ENCODE measurements at regions not wholly inside any gene's neighbourhood (a gene's known extent, or its start where the extent isn't known, plus 50 kb on each side); places are given as distances from the start of the nearest gene placed in this dataset.
"Not testable (repeated sequence)": the region's sequence is repeated elsewhere in the genome, so short reads cannot be mapped to it uniquely, and the experiment has no call there.

- Histone ChIP-seq H3K36me3 (no peaks in the 10 kb centered on the region), H3K4me2 (no peak overlapping the region), H3K4me1 (peaks cover 4% of the 10 kb centered on the region), H3K27ac (no peak overlapping the region), H3K9ac (no peak overlapping the region), H2AFZ (replicated peaks) (no peak overlapping the region), H3K4me3 (no peak overlapping the region), H4K20me1 (ENCODE audit: low read depth) (no peaks in the 10 kb centered on the region), H3K9me3 (ENCODE audit: low read depth) (no peaks in the 10 kb centered on the region), H3F3A (ENCODE audit: low read depth) (no peaks in the 10 kb centered on the region), H3K27me3 (no peaks in the 10 kb centered on the region), H3K79me2 (ENCODE audit: low read depth) (no peaks in the 10 kb centered on the region)
- H3K36me3 Mint-ChIP-seq = no peaks in the 10 kb centered on the region
- no peak for DNase-seq (ENCODE audit: low spot score)
- peaks cover 4% of the 10 kb centered on the region for H3K27me3 Mint-ChIP-seq (ENCODE audit: insufficient read depth, low read depth)
- no peak overlapping the region for H3K4me3 Mint-ChIP-seq
- H3K9me3 Mint-ChIP-seq = no peaks in the 10 kb centered on the region
- H3K4me1 Mint-ChIP-seq = no peaks in the 10 kb centered on the region
- H3K27ac Mint-ChIP-seq = no peak overlapping the region
- no peak for TF ChIP-seq EZH2phosphoT487 (IDR thresholded peaks at IDR 0.05)
Observed at GRCh38 chr7:9127901-9128300, 694.5 kb downstream of the NXPH1 start.

GRCh38 chr7:9148687-9149086, 715.3 kb downstream of the NXPH1 start:
- no peak overlapping the region for H2AFZ ChIP-seq (replicated peaks)
- H3K79me2 ChIP-seq (ENCODE audit: low read depth) = no peaks in the 10 kb centered on the region
- TF ChIP-seq EZH2phosphoT487 (IDR thresholded peaks at IDR 0.05) (no peak), EZH2 (IDR thresholded peaks at IDR 0.05) (no peak), CTCF (IDR thresholded peaks at IDR 0.05) (no peak)
- no peaks in the 10 kb centered on the region for H4K20me1 ChIP-seq (ENCODE audit: low read depth)
- H3K36me3 ChIP-seq = no peaks in the 10 kb centered on the region
- no peak for DNase-seq (ENCODE audit: low spot score)
- H3K4me3 ChIP-seq = no peak overlapping the region
- Mint-ChIP-seq H3K27me3 (ENCODE audit: insufficient read depth, low read depth) (no peaks in the 10 kb centered on the region), H3K4me3 (no peak overlapping the region), H3K4me1 (peaks cover 3% of the 10 kb centered on the region), H3K9me3 (no peaks in the 10 kb centered on the region), H3K36me3 (no peaks in the 10 kb centered on the region), H3K27ac (no peak overlapping the region)
- H3K4me1 ChIP-seq = no peaks in the 10 kb centered on the region
- H3K4me2 ChIP-seq = no peak overlapping the region
- no peaks in the 10 kb centered on the region for H3K27me3 ChIP-seq
- no peak overlapping the region for H3K9ac ChIP-seq
- no peaks in the 10 kb centered on the region for H3K9me3 ChIP-seq (ENCODE audit: low read depth)
- H3K27ac ChIP-seq = no peak overlapping the region
- no peaks in the 10 kb centered on the region for H3F3A ChIP-seq (ENCODE audit: low read depth)

- Histone ChIP-seq H2AFZ (replicated peaks) (no peak overlapping the region), H3K4me2 (no peak overlapping the region), H3K36me3 (no peaks in the 10 kb centered on the region), H4K20me1 (ENCODE audit: low read depth) (no peaks in the 10 kb centered on the region), H3F3A (ENCODE audit: low read depth) (no peaks in the 10 kb centered on the region), H3K27me3 (no peaks in the 10 kb centered on the region), H3K4me3 (no peak overlapping the region), H3K9ac (no peak overlapping the region), H3K79me2 (ENCODE audit: low read depth) (no peaks in the 10 kb centered on the region), H3K27ac (no peak overlapping the region), H3K9me3 (ENCODE audit: low read depth) (no peaks in the 10 kb centered on the region), H3K4me1 (no peaks in the 10 kb centered on the region)
- Mint-ChIP-seq H3K4me1 (no peaks in the 10 kb centered on the region), H3K27me3 (ENCODE audit: insufficient read depth, low read depth) (no peaks in the 10 kb centered on the region), H3K9me3 (no peaks in the 10 kb centered on the region), H3K36me3 (no peaks in the 10 kb centered on the region), H3K27ac (no peak overlapping the region), H3K4me3 (no peak overlapping the region)
- TF ChIP-seq EZH2phosphoT487 (IDR thresholded peaks at IDR 0.05) (no peak), EZH2 (IDR thresholded peaks at IDR 0.05) (no peak), CTCF (IDR thresholded peaks at IDR 0.05) (no peak)
- no peak for DNase-seq (ENCODE audit: low spot score)
Observed at GRCh38 chr7:9149499-9150082, 716.2 kb downstream of the NXPH1 start.

GRCh38 chr7:9163691-9164090, 730.3 kb downstream of the NXPH1 start:
- H3K4me1 ChIP-seq; H3F3A ChIP-seq (ENCODE audit: low read depth); H3K27me3 Mint-ChIP-seq (ENCODE audit: insufficient read depth, low read depth); H3K27ac ChIP-seq; H4K20me1 ChIP-seq (ENCODE audit: low read depth); H3K27ac Mint-ChIP-seq; H3K4me1 Mint-ChIP-seq; H3K4me3 ChIP-seq; DNase-seq (ENCODE audit: low spot score); H3K9me3 ChIP-seq (ENCODE audit: low read depth); H3K9ac ChIP-seq; H3K4me3 Mint-ChIP-seq; H3K4me2 ChIP-seq; H3K36me3 ChIP-seq; H3K79me2 ChIP-seq (ENCODE audit: low read depth); H3K27me3 ChIP-seq; H3K9me3 Mint-ChIP-seq; H3K36me3 Mint-ChIP-seq; H2AFZ ChIP-seq (replicated peaks): not testable (repeated sequence)
